Loucy (cell line): ENCODE measurements at regions not wholly inside any gene's neighbourhood (a gene's known extent, or its start where the extent isn't known, plus 50 kb on each side); places are given as distances from the start of the nearest gene placed in this dataset.

Experiments
- H2AFZ ChIP-seq: fragments of 200-600 bp; sonication (generic); 2 replicates; pipeline ENCODE4 v1.6.0; 2016; ENCODE audit warnings: antibody characterized with exemption, mild to moderate bottlenecking, low read length, moderate library complexity
- H3F3A ChIP-seq: fragments of 200-600 bp; 2 replicates; pipeline ENCODE4 v1.6.0; 2016; ENCODE audit warnings: antibody characterized with exemption, low read depth, mild to moderate bottlenecking
- H3K27me3 ChIP-seq: fragments of 200-600 bp; sonication (generic); 2 replicates; pipeline ENCODE4 v1.6.1; 2014; ENCODE audit warnings: low read length, mild to moderate bottlenecking; ENCODE audit not compliant: insufficient read depth, poor library complexity, severe bottlenecking
- H3K36me3 ChIP-seq: fragments of 200-600 bp; sonication (generic); 2 replicates; pipeline ENCODE4 v1.6.1; 2016; ENCODE audit warnings: low read length; ENCODE audit not compliant: insufficient read depth
- H3K4me1 ChIP-seq: fragments of 200-600 bp; sonication (generic); 2 replicates; pipeline ENCODE4 v1.5.1; 2014; ENCODE audit warnings: low read length, mild to moderate bottlenecking; ENCODE audit not compliant: insufficient read depth, poor library complexity, severe bottlenecking
- H3K4me2 ChIP-seq: fragments of 200-600 bp; sonication (generic); 2 replicates; pipeline ENCODE4 v1.6.0; 2014; ENCODE audit warnings: antibody characterized with exemption, low read length, low read depth, mild to moderate bottlenecking; ENCODE audit not compliant: poor library complexity, severe bottlenecking
- H3K4me3 ChIP-seq: fragments of 200-600 bp; sonication (generic); 2 replicates; pipeline ENCODE4 v1.5.1; 2014; ENCODE audit warnings: low read length, mild to moderate bottlenecking, mixed read lengths; ENCODE audit not compliant: poor library complexity, severe bottlenecking
- H3K79me2 ChIP-seq: fragments of 200-600 bp; sonication (generic); 2 replicates; pipeline ENCODE4 v1.6.1; 2014; ENCODE audit warnings: low read length; ENCODE audit not compliant: insufficient read depth
- H3K9ac ChIP-seq: fragments of 200-600 bp; sonication (generic); 2 replicates; pipeline ENCODE4 v1.6.0; 2014; ENCODE audit warnings: mild to moderate bottlenecking, low read depth, low read length, moderate library complexity; ENCODE audit not compliant: poor library complexity, severe bottlenecking
- H3K9me2 ChIP-seq: fragments of 200-600 bp; sonication (generic); replicated peaks from 2 replicates; pipeline ENCODE4 v1.6.1; 2016; ENCODE audit warnings: low read depth, low read length, mixed read lengths
- H3K9me3 ChIP-seq: fragments of 200-600 bp; sonication (generic); 2 replicates; pipeline ENCODE4 v1.6.1; 2014; ENCODE audit warnings: mild to moderate bottlenecking, antibody characterized with exemption, low read length, low read depth; ENCODE audit not compliant: insufficient read depth
- H4K20me1 ChIP-seq: fragments of 200-600 bp; sonication (generic); 2 replicates; pipeline ENCODE4 v1.6.0; 2014; ENCODE audit warnings: antibody characterized with exemption, low read length, mild to moderate bottlenecking; ENCODE audit not compliant: insufficient read depth, poor library complexity, severe bottlenecking
- EZH2phosphoT487 ChIP-seq: fragments of 200-600 bp; IDR thresholded peaks from 2 replicates; pipeline ENCODE4 v1.6.1; 2018; ENCODE audit warnings: antibody characterized with exemption, mild to moderate bottlenecking, moderate library complexity, borderline replicate concordance
- TF ChIP-seq, protein P1 (sequence below): fragments of 200-600 bp; sonication (generic); conservative IDR thresholded peaks from 2 replicates; pipeline ENCODE4 v1.5.1; 2014; ENCODE audit warnings: mild to moderate bottlenecking, antibody characterized with exemption, low read length

DNA sequence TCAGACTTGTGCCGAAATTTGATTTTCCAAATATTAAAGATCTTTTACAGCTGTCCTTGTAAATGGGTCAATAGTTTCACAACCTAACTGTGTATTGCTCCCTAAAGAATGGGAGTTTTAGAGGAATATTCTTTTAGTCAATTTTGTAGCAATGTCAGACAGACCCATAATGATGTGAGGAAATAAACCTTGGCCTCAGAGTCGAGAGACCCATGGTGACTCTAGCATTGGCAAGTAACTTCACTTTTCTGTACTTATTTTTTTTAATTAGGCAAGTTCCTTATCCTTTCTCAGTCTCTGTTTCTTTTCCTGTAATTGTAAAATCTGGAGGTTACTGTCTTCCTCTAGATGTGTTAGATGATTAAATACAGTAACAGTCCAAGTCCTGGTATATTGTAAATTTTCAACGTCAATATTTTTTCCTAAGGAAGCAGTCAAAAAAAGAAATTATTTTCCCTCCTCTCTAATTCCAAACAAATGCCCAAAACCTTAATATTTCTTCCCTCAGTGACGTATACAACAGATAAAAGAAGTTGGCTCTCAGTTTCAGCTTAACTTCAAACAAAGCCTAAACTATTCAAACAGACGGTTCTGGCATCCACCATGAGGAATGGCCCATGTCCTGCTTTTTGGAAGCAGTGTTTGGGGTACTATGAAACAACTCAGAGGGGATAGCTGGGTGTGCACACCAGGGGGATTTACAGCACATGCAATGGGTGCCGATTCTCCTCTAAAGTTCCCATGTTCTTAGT is 466.7 kb downstream of the TNS1 start:
- Histone ChIP-seq H2AFZ (no peak overlapping the region), H3K79me2 (no peaks in the 10 kb centered on the region), H4K20me1 (no peaks in the 10 kb centered on the region)

DNA sequence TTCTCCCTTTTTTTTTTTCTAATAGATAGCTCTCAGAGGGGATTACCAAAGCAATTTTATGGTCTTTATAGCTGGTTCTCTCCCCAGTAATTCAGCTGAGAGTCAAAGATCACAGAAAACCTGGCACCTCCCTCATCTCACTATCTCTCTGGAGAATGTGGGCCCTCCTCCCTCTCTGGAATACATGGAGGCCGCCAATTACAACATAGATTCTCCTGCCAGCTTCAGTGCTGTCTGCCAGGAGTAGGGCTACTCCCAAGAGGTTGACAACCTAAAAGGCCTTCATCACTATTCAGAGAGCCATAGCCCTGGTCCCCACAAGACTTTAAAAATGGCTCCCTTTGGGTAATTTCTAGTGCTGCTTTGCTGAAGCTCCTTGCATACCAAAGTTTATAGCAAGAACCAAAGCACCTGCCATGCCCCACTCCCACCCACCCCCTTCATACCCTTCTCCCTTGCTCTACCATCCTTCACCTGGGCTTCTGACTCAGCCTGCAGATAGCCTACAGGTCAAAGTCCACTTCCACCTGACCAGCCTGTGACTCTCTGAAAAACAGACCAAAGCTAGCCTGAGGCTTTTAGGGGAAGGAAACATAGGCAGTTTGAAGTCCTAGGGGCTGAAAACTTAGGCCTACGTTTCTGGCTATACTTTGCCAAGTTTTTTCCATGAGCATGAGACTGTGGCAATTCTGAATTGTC is 472.3 kb downstream of the TNS1 start:
- Histone ChIP-seq H3K4me2 (no peak overlapping the region), H3K36me3 (no peaks in the 10 kb centered on the region), H3K9me2 (no peaks in the 10 kb centered on the region), H3K9me3 (no peaks in the 10 kb centered on the region), H3K79me2 (no peaks in the 10 kb centered on the region), H2AFZ (no peak overlapping the region), H4K20me1 (no peaks in the 10 kb centered on the region), H3K4me1 (no peaks in the 10 kb centered on the region), H3K27me3 (no peaks in the 10 kb centered on the region), H3K9ac (no peak overlapping the region), H3K4me3 (no peak overlapping the region), H3F3A (no peaks in the 10 kb centered on the region)
- TF ChIP-seq, protein P1, sequence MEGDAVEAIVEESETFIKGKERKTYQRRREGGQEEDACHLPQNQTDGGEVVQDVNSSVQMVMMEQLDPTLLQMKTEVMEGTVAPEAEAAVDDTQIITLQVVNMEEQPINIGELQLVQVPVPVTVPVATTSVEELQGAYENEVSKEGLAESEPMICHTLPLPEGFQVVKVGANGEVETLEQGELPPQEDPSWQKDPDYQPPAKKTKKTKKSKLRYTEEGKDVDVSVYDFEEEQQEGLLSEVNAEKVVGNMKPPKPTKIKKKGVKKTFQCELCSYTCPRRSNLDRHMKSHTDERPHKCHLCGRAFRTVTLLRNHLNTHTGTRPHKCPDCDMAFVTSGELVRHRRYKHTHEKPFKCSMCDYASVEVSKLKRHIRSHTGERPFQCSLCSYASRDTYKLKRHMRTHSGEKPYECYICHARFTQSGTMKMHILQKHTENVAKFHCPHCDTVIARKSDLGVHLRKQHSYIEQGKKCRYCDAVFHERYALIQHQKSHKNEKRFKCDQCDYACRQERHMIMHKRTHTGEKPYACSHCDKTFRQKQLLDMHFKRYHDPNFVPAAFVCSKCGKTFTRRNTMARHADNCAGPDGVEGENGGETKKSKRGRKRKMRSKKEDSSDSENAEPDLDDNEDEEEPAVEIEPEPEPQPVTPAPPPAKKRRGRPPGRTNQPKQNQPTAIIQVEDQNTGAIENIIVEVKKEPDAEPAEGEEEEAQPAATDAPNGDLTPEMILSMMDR: no peak
- TF ChIP-seq EZH2phosphoT487: no peak

More for the DNA sequence above, 466.7 kb downstream of the TNS1 start:
- Histone ChIP-seq H3K4me3 (no peak overlapping the region), H3F3A (no peaks in the 10 kb centered on the region), H3K9ac (no peak overlapping the region), H3K9me3 (no peaks in the 10 kb centered on the region), H3K4me2 (no peak overlapping the region), H3K27me3 (no peaks in the 10 kb centered on the region), H3K36me3 (no peaks in the 10 kb centered on the region), H3K9me2 (no peaks in the 10 kb centered on the region), H3K4me1 (no peaks in the 10 kb centered on the region)
- TF ChIP-seq, protein P1: no peak
- TF ChIP-seq EZH2phosphoT487: no peak

DNA sequence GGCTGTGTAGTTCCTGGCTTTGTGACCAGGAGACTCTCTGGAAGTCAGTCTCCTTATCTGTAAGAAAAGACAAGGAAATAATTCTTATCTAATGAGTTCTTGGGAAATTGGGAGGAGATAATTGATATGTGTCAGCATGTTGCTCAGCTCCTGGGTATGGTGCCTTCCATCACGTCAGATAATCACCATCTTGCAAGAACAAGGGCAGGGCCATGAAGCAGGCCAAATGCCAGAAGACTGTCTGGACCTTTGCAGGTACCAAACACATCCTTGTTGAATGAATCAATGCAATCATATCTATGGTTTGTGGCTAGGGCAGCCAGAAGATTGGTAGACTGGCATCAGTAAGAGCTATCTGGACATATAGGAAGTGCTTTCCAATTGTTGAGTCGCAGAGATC is 473.5 kb downstream of the TNS1 start:
- no peaks in the 10 kb centered on the region for H3K36me3 ChIP-seq
- H3K4me3 ChIP-seq: no peak overlapping the region
- no peak overlapping the region for H3K4me2 ChIP-seq
- H3K4me1 ChIP-seq: no peaks in the 10 kb centered on the region
- no peaks in the 10 kb centered on the region for H3K9me2 ChIP-seq
- TF ChIP-seq, protein P1: no peak
- no peak for TF ChIP-seq EZH2phosphoT487
- H3F3A ChIP-seq: no peaks in the 10 kb centered on the region
- H3K79me2 ChIP-seq: no peaks in the 10 kb centered on the region
- no peak overlapping the region for H2AFZ ChIP-seq
- no peaks in the 10 kb centered on the region for H3K9me3 ChIP-seq
- no peak overlapping the region for H3K9ac ChIP-seq
- H4K20me1 ChIP-seq: no peaks in the 10 kb centered on the region
- no peaks in the 10 kb centered on the region for H3K27me3 ChIP-seq
